Lower leg skin (tissue), 3 donors: ENCODE measurements at regions not wholly inside any gene's neighbourhood (a gene's known extent, or its start where the extent isn't known, plus 50 kb on each side); places are given as distances from the start of the nearest gene placed in this dataset.

ENCODE experiments used
- POLR2A ChIP-seq, 2 donors: fragments of 450-650 bp; IDR thresholded peaks; one replicate each; pipeline ENCODE4 v1.6.1; 2016 to 2017; ENCODE audit warnings: antibody characterized with exemption in 2 of 2, mild to moderate bottlenecking in 1 of 2, moderate library complexity in 1 of 2
- TF ChIP-seq, protein P1 (sequence below), 3 donors: fragments of 450-650 bp; IDR thresholded peaks; one replicate each; pipeline ENCODE4 v1.5.1; 2016; ENCODE audit warnings: antibody characterized with exemption in 3 of 3, mild to moderate bottlenecking in 3 of 3, moderate library complexity in 2 of 3

DNA sequence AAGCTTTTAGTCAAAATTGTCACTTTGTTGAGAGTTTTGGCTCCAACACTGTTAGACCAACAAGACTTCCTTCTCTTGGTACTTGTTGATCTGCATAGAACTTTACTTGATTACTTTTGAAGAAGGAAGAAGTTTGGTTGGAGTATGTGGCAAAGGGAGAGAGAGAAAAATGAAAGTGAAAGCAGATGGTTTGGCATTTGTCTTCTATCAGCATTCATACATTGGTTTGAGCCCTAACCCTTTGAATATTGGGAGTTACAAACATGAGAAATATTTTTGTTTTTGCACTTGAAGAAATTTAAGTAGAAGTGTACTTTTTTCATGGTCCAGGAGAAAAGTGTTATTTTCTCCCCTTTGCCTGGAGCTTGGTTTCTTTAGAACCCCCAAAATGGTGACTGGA lies 169.8 kb downstream of the ADGRL4 start:
- TF ChIP-seq, protein P1, sequence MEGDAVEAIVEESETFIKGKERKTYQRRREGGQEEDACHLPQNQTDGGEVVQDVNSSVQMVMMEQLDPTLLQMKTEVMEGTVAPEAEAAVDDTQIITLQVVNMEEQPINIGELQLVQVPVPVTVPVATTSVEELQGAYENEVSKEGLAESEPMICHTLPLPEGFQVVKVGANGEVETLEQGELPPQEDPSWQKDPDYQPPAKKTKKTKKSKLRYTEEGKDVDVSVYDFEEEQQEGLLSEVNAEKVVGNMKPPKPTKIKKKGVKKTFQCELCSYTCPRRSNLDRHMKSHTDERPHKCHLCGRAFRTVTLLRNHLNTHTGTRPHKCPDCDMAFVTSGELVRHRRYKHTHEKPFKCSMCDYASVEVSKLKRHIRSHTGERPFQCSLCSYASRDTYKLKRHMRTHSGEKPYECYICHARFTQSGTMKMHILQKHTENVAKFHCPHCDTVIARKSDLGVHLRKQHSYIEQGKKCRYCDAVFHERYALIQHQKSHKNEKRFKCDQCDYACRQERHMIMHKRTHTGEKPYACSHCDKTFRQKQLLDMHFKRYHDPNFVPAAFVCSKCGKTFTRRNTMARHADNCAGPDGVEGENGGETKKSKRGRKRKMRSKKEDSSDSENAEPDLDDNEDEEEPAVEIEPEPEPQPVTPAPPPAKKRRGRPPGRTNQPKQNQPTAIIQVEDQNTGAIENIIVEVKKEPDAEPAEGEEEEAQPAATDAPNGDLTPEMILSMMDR (IDR thresholded peaks at IDR 0.05), result no peak
- no peak for TF ChIP-seq POLR2A (IDR thresholded peaks at IDR 0.05)
